ENCODE measurements at regions not wholly inside any gene's neighbourhood (a gene's known extent, or its start where the extent isn't known, plus 50 kb on each side); places are given as distances from the start of the nearest gene placed in this dataset.

- Histone ChIP-seq H3K27ac (no peak overlapping the region), H3K4me3 (no peak overlapping the region)
Measured at GRCh38 chr12:108060903-108061302, 68.2 kb upstream of the WSCD2 start.

DNA sequence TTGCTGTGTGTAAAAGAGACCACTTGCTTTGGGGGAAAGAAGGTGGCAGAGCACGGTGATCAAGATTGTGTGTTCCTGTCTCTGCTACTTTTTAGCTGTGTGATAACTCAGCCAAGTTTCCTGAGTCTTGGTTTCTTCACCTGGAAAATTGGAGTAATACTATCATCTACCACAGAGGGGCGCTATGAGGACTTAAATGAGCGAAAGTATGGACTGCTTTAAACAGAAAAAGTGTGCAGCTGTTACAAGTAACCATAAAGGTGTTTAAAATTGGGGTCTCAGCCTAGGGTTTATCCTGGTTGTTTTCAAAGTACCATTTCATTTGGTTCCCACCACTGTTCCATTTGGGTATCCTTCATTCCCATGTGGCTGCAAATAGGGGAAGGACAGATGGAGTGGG, 65.9 kb upstream of the WSCD2 start:
- no peak overlapping the region for H3K4me3 ChIP-seq
- H3K27ac ChIP-seq = no peak overlapping the region

DNA sequence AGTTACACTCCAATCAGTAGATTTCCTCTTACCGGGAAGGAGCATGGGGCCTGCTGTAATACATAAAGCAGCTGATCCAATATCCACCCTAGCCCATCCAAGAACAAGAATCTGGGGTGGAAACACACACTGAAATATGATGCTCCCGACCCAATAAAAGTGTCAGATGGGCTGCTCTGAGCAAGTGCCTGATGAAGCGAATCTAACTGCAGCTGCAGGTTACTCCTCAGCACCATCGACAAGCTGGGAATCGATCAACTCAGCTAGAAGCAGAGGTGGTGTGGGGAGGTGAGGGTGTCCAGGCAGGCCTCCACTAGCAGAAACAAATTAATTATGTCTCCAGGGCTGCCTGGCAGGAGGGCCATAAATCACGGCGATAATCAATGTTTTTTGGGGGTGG, 64.0 kb upstream of the WSCD2 start:
- no peak overlapping the region for H3K27ac ChIP-seq
- H3K4me3 ChIP-seq = no peak overlapping the region

DNA sequence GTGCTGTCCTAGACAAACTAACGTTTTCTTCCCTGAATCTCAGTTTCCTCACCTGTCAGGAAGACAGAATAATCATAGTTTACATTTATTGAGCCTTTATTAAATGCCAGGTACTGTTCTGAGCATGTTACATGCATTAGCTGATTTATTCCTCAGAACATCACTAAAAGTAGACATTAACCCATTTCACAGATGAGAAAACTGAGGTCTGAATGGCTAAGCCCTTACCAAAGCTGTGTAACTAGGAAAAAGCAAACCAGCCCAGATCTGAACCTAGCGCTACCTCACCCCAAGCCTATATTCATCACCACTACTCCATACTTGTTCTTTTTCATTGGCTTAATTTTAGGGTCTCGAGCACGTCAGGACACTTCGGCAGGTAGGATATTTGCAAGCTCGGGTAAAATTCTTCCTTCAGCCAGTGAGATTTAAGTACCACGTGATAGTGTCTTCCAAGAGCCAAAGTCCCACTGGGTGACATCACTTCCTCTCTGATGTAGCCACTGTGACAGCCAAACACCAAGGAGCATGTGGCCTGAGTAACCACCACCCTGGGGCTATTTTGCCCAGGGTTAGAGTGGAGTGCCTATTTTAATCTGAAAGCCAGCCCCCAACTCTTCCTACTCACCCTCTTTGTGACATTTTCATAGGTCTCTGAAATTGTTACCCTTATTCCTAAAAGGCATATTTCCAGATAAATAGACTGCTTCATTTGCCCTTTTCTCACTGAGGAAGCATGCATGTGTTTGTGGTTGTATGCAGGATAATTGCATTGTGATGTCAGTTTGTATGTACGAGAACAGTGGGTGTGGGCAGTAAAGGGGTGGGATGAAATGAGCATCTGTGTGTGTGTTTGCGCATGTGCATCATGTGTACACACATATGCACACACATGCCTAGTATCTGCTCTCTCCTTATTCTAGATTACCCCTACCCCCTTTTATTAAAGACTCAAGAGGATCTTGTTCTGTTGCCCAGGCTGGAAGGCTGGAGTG, 62.2 kb upstream of the WSCD2 start:
- Histone ChIP-seq H3K27ac (no peak overlapping the region), H3K4me3 (no peak overlapping the region)

GRCh38 chr12:108069651-108070165, 59.4 kb upstream of the WSCD2 start:
- Histone ChIP-seq H3K4me3 (no peak overlapping the region), H3K27ac (no peak overlapping the region)

DNA sequence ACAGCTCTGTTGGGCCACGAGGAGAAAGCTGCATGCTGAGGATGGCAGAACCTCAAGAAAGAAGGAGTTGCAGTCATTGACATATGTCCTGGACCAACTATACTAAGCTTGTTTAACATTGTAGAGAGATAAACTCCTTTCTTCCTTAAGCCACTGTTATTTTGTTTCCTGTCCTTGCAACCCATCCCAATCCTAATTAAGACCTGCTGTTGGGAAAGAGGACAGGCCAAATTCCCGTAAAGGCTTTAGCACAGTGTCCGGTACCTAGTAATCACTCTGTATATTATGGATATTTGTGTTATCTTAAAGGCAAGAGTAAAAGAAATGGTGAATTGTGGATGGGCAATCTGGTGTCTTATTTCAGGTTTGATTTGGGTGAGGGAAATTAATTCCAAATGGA, 53.5 kb upstream of the WSCD2 start:
- H3K27ac ChIP-seq = no peak overlapping the region
- no peak overlapping the region for H3K4me3 ChIP-seq

- Histone ChIP-seq H3K4me3 (no peak overlapping the region), H3K27ac (no peak overlapping the region)
Measured at GRCh38 chr12:108076556-108076955, 52.5 kb upstream of the WSCD2 start.

- Histone ChIP-seq H3K27ac (no peak overlapping the region), H3K4me3 (no peak overlapping the region)
Measured at GRCh38 chr12:108078428-108078827, 50.7 kb upstream of the WSCD2 start.
